Stimulated activated CD4-positive, alpha-beta T cell treated with anti-CD3 and anti-CD28 coated beads, Interleukin-4, amount 100 ng/mL, for 24 hours (primary cell): ENCODE measurements at regions not wholly inside any gene's neighbourhood (a gene's known extent, or its start where the extent isn't known, plus 50 kb on each side); places are given as distances from the start of the nearest gene placed in this dataset.

Source experiments
- DNase-seq: peaks from one replicate; pipeline ENCODE4 v3.0.0-alpha.2; 2020

DNA sequence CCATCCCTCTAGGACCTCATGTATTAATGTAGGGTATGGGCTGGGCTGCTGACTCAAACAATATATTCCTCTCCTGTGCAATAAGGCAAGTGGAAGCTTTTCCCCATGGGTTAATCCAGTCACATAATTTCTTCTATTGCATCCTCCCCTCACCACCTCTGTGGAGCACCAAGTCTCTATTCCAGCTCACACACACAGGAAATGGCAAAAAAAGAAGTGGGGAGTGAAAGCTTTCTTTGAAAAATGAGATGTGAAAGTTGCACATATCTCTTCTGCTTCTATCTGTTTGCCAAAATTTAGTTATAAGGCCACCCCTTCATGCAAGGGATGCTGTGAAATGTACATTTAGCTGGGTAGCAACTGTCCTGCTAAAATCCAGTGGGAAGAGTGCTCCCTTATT is 121.3 kb downstream of the CDC42EP3 start:
- DNase-seq: no peak

DNA sequence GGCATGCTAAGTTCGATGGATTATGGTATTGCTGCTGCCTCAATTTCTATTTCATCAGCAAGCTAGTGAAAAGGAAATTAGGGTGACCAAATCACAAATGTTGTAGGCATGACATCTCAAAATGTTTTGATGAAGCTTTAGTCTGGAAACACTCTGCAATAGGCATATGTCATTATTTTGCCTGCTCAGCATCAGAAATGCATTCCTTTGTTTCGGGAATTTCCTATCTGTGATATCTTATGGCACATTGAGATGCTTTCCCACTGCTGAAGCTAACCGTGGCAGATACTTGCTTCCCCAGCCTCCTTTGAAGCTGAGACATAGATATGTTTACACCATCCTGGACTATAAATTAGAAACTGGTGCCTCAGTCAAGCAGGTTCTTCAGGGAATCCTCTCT is 119.7 kb downstream of the CDC42EP3 start:
- DNase-seq: no peak

DNA sequence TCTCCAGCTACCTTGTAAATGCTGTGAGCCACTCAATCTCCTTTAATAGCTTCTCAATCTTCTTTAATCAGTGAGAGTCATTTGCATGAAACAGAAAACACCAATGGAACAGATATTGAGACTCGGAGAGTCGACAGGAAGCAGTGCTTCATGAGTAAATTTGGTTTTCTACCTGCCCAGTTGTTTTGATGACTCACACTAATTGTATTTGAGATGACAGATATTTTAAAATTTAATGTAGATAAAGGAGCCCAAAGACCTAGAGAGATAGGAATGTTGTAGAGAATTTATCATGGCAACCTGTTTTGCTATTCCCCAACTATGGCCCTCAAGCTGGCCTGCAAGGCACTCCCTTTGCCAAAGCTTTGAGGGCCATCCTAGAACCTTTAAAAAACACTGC is 119.1 kb downstream of the CDC42EP3 start:
- DNase-seq: no peak

DNA sequence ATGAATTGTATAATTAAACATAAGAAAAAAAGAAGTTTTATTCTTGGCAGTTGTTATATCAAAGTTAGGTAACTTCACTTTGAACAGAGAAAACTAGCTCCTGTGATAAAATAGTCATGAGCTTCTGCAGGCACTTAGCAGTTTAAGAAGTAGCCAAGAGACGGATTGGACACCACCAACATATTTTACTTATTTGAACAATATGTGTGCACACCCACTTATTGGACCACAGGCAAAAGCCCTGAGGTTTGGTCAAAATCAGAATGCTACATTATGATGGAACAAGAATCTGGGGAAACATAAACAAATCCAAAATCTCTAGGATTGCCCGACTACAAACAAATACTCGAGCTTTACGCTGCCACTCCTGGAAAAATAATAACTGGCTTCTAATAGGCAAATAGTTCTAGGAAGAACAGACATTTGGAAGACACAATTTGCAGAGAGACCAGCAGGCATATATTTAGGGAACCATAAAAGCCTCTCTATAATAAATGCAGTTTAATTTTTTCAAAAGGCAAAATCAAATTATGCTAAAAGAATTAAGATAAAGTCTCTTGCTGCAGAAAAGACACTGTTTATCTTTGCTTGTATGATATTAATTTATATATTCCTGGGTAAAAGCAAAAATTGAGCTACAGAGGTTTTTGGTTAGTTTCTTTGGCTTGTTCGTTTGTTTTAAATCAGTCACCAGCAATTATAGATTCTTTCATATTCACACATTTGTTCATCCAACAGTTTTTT is 117.9 kb downstream of the CDC42EP3 start:
- no peak for DNase-seq

DNA sequence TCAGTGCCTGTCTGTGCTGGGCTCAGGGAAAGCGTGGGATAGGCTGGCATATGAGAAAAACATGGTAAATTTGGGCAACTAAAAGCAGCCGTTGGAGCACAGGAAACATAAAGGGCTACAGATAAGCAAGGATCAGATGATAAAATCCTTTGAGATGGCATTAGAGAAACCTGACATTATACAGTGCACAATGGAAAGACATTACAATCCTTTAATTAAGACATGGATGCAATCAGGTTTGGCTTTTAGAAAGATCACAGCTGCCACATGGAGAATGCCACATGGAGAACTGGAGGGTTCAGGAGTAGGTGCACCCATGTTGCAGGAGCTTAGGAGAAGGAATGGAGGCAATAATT is 117.3 kb downstream of the CDC42EP3 start:
- no peak for DNase-seq

DNA sequence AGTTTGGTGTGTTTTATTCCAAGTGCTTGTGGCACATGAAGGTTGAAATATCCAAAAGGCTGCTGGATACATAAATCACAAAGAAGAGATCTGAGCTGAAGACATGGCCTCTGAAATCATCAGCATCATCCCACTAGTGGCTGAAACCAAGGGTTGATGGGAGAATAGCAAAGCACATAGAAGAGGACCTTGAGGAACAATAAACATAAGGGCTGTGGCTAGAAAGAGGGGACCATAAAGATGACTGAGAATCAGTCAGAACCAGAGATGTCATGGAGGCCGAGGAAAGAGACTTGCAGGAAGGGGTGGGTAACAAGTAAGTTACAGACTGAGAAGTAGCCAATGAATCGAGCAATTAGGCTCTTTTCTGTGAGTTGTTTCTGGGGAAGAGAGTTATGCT is 116.8 kb downstream of the CDC42EP3 start:
- DNase-seq: no peak

DNA sequence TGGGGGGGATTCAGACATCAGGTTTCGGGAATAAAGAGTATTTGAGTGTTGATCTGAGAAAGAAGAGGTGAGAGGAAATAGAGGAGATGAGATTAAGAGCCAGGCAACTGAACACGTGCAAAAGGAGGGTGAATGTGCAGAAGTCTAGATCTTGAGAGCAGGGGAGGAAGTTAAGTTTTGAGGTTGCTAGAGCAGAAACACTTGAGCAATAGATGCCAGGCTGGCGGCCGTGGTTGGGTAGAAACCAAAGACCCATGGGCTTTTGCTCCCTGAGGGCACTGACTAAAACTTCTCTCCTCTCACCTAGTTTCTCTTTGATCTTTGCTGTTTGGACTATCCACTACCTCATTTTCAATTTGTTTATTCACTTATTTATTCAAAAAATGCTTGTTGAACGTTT is 116.0 kb downstream of the CDC42EP3 start:
- no peak for DNase-seq

DNA sequence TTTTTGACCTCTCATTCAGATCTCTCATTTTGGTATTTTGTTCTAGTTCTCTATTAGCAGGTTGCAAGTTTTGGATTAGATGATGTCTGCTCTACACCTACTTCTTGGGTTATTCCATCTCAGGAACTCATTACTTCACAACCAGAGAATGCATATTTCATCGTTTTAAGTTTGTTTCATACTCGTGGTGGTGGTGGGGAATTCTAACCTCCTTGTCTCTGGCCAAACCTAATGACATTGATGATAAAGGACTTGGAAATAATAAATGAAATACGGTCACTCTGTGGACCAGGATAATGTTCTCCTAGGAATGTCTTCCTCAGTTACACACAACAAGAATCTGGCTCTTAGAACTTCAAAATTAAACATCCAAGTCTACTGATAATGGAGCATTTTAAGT is 115.2 kb downstream of the CDC42EP3 start:
- DNase-seq: no peak

DNA sequence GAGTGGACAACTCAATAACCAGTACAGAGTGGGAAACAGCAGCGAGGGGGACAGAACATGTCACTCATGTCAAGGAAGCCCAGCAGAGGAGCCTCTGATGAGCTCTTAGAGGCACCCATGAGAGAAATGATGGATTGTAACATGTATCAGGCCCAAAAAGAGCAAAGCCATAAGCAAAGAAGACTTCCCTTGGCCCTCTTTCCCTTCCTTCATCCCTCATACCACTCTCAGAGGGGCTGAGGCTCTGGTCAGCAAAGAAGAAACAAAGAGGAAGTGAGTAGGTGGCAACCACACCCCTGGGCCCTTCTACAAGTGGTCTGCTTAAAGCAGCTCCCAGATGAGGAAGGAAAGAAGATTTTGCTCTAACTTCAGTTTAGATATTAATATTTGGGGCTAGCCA is 112.8 kb downstream of the CDC42EP3 start:
- DNase-seq: no peak

DNA sequence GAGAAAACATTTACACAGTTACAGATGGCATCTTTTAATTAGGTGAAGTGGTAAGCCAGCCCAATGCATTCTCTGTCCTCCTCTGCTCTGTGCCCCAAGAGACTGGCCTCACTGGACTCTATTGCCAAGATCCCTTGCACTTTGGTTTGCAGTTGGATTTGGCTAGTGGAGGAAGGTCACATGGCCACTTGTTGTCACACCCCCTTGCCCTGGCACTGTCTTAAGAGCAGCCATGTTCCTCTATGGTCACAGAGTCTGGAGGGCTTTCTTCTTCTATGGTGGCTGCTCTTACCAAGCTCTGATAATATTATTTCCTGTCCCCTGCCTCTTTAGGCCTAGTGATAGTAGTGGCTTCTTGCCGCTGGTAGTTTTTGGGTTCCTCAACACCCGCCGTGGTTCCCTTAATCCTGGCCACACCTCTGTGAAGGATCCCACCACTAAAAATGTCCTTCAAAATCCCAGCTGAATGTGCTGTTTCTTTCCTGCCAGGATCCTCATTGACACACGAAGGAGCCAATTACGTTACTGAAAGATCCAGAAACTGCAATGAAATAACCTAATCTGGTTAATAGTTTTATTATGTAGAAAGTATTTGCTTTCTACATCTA is 111.1 kb downstream of the CDC42EP3 start:
- DNase-seq: no peak

DNA sequence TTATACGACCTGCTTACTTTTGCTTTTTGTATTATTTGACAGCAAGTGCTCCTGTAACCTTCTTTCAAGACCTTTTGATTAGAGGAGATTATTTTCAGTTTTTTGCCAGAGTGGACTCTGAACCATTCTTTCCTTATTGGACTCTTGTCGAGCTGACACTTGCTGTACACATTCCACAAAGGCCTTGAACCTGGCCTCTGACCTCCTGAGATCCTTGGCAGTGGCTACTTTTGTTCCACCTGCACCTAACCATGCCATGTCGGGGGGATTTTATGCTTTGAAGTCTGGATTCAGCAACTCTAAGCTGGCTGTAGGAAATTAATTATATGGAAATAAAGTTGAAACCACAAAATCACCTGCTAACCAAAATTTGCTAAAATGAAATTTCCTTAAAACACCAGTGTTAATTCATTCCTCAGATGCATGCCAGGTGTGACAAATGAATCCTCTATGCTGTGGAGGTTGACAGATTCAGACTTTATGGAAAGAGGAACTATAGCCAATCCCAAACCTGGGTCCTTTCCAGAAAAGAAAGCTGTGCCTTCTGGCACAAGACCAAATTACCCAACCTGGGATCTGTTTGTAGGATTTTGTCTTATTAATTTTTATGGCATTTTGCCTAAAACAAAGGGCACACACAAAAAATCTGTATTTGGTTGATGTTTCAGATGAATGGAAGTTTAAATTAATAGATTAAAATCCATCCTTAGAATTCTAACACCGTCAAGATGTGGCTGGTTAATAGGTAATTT is 110.4 kb downstream of the CDC42EP3 start:
- DNase-seq: no peak

DNA sequence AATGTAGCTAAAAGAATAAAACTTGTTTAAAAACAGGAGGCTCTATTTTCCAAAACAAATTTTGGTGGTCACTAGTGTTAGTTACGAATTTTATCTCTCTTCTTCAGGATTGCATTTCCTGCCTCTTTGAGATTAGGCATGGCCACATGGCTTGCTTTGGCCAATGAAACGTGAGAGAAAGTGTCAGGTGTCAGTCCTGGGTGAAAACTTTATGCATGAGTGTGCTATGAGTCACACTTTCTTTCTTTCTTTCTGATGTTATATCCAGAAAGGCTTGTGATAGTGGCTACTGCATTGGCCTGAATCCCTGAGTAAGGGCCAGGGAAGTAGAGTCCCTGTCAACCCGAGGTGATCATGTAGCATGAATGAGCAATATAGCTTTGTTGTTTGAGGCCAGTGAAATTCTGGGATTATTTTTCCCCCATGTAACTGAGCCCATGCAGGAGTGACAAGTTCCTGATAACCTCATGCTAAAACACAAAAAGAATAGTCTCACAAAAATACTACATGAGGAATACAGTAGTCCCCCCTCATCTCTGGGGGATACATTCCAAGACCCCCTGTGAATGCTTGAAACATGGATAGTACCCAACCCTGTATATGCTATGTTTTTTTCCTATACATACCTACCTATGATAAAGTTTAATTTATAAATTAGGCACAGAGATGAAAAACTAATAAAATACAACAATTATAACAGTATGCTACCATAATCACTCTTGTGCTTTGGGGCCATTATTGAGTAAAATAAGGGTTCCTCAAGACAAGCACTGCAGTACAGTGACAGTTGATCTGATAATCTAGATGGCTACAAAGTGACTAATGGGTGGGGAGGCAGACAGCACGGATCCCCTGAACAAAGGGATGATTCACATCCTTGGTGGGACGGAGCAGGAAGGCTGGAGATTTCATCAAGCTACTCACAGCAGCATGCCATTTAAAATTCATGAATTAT is 109.5 kb downstream of the CDC42EP3 start:
- peak; percentile 45 for DNase-seq

DNA sequence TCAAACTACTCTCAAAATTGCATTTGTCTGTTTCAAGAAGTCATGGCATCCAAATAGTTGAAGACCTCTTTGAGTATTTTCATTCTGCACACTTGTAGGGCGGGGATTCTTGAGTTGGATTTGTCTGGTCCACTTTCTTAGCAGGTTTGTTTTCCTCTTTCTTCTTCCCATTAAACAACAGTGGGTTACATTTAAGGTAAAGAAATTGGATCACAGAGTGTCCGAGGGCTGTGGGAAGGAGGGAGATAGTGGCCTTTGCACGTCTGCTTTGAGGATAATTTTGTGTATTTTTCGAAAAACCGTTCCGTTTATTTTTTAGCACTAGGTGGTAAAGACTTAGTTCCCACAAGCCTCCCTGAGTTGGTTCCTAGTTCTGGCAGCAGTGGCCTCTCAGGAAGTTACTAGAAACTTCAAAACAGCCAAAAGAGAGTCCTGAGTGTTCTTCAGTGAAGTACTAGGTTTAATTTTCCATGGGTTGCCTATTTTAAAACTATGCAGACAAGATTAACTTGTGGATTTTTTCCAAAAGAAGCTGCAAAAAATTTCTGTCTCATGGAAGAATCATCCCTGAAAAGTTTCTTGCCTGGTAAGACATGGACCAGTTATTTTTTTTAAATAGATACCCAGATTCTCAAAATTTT is 107.9 kb downstream of the CDC42EP3 start:
- DNase-seq: no peak

DNA sequence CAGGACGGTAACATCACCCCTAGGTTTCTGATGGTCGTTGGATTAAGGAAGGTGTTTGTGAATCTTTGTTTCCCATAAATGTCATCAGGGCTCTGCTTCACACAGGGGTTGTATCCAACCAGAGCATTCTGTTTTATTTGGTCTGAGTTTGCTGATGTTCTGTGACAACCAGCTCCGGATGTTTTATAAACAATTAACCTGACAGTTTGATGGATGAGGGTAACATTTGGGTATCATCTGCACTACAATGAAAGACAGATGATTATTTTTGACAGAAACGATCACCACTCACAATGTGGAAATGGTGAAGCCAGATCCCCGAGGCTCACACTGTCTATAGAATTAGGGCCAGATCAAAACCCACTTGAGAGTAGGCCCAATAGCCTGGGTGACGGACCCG is 107.1 kb downstream of the CDC42EP3 start:
- no peak for DNase-seq

DNA sequence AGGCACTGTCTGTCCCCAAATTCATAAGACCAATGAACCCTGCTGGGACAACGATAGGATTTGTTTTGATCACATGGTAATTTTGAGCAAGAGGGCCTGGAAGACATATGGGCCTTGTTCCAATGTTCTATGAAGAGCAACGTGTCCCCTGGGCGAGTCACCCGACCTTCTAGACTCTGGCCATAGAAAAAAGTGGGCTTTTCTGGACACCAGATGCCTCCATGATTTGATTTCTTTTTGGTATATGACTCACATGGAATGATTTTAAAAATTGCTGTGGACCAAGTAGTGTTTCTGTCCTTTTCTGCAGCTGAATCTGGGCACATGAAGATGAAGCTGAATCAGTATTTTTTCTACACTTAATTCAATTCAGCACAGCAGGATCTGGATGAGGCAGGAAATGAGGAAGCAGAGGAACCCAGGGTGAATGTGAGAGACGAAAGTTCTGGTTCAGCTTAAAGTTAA is 104.9 kb downstream of the CDC42EP3 start:
- no peak for DNase-seq

DNA sequence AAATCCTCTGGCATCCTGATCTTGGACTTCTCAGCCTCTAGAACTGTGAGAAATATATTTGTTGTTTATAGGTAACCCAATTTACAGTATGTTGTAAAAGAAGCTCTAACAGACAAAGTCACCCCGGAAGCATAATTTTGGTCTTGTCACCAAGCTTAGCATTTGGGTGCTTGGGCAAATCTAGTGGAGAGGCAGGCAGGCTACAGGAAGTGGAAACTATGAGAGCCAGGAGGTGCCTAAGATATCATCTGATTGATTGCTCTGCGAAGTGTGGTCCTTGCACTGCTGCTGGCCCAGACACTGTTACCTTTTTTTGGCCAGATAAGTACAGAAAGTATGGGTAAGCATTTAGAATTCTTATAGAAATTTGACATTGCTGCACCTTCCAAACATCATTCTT is 102.9 kb downstream of the CDC42EP3 start:
- peak; percentile 15 for DNase-seq

DNA sequence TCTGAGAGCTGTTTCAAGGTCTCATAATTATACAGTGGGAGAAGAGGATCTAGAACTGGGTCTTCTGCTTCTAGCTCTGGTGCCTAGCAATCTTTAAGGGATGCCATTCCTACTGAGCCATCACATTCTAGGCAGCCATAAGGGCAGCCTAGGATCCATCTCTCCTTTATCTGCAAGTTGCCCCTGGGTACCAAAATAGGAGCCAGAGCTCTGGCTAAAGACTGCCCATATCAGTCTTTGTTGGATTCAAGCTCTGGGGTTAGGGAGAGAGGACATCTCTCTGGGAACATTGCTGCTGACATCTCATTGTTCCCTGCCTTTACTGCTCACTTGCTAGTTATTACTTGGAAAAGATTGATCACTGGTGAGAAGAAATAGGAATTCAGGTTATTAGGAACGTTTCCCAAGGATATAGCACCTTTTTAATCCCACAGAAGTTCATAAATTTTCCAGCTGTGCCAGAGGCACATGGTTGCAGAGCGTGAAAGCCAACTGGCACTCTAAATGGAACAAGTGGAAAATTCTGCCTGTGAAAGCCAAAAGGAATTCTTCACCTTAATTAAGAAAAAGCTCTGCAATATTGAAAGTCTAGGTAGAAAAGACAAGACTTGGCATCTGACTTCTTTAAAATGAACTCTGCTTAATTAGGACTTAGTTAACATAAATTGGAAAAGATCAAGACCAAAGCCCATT is 102.2 kb downstream of the CDC42EP3 start:
- no peak for DNase-seq

DNA sequence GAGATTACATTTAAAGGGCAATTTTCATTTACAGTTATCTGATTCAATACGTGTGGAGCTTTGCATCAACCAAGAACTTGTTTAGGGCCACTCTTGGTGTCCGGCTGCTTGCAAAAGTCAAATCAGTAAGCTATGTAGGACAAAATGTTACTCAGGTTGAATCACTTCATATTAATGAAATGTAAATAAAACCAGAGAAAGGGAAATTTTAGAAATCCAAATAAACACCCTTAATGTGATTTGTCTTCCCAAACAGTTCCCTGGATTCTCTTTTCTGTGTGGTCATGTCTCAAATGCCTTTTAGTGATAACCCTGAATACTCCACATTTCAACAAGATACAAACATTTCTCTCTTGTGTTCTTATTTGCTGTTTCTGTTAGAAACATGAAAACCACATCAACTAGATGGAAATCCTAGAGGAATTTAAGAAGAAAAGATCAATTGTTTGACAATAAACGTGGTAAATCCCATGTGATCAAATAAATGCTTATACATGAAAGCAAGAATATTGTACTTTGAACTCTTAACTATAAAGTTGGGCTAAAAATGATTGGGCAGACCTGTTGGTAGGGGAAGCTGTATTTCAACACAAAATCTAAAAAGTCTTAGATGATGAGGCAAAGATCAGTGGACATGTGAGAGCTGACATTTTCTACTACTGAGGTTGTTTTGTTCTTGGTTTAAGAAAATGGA is 101.3 kb downstream of the CDC42EP3 start:
- no peak for DNase-seq

DNA sequence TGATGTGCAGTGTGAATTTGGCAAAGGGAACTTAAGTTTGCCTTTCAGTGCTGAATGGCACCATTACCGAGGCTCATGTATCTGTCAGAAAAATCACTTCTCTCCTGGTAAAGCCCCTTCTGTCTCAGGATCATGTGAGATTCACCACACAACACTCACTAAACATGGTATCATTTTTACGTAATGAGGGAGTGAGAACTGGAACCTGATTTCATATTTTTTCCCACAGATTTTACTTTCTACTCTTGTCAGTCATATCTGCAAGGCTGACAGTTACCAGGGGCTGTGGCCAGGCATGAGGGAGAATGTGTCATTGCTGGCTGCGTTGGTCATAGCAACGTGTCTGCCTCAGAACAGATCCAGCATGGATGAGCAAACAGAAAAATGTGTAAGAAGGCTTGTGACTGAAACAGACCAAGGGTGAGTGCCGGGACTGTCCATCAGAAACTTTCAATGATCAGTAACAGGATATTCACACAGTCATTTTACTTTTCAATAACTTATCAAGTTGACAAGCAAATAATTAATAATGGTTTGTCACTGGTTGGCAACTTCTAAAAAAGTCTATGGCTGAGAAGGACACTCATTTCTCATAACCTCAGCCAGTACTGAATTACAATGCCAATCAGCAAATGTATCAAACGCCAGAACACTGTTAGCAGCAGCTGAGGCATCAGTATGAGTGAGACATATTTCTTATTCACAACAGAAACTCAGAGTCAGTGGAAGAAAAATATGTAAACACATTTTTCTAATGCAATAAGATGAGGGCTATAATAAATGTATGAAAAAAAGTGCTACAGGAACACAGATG is 100.5 kb downstream of the CDC42EP3 start:
- peak; percentile 53 for DNase-seq

DNA sequence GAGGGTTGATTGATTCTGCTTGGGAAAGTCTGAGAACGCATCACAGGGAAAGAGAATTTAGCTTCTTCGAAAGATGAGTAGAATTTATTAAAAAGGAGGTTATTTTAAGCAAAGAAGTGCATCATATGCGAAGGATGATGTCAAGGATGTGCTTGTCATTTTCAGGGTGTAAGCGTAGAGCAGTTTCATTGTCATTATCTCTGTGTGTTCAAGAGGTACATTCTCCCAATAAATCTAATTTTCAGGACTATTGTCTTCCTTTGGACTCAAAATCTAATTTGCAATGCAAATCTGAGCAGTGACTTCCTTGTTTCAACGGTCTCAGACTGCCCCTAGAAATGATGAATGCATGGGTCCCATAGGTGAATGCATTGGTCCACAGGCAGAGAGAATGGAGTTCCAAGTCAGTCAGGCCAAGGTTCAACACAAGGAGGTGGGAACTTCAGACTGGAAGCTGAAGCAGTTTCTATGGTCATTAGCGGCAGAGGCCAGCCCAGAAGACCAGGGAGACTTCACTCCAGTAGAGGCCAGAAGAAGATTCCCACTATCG is 99.8 kb downstream of the CDC42EP3 start:
- DNase-seq: no peak
